ENCODE measurements at regions not wholly inside any gene's neighbourhood (a gene's known extent, or its start where the extent isn't known, plus 50 kb on each side); places are given as distances from the start of the nearest gene placed in this dataset.
"Not testable (repeated sequence)": the region's sequence is repeated elsewhere in the genome, so short reads cannot be mapped to it uniquely, and the experiment has no call there.

GRCh38 chr9:31243386-31243785 lies 1141.1 kb upstream of the ACO1 start:
- DNase-seq (ENCODE audit: low read depth), result no peak

- peak; percentile 32 for DNase-seq (ENCODE audit: low read depth)
These were observed 1136.3 kb upstream of the ACO1 start for GRCh38 chr9:31248156-31248555.

- DNase-seq (ENCODE audit: low read depth), result no peak
These were observed 1133.1 kb upstream of the ACO1 start for GRCh38 chr9:31251386-31251785.

GRCh38 chr9:31253800-31254762 lies 1130.4 kb upstream of the ACO1 start:
- no peak for DNase-seq (ENCODE audit: low read depth)

- DNase-seq (ENCODE audit: low read depth), result no peak
These were observed 1129.2 kb upstream of the ACO1 start for GRCh38 chr9:31255211-31255610.

- no peak for DNase-seq (ENCODE audit: low read depth)
These were observed 1124.6 kb upstream of the ACO1 start for GRCh38 chr9:31259824-31260223.

- no peak for DNase-seq (ENCODE audit: low read depth)
These were observed 1111.8 kb upstream of the ACO1 start for GRCh38 chr9:31272456-31273295.

GRCh38 chr9:31275419-31275818 lies 1109.0 kb upstream of the ACO1 start:
- DNase-seq (ENCODE audit: low read depth), result no peak

- DNase-seq (ENCODE audit: low read depth), result no peak
These were observed 1093.7 kb upstream of the ACO1 start for GRCh38 chr9:31290731-31291130.

- DNase-seq (ENCODE audit: low read depth), result no peak
These were observed 1081.6 kb upstream of the ACO1 start for GRCh38 chr9:31302620-31303418.

GRCh38 chr9:31304576-31304975 lies 1079.9 kb upstream of the ACO1 start:
- peak; percentile 94 for DNase-seq (ENCODE audit: low read depth)

- DNase-seq (ENCODE audit: low read depth), result peak; percentile 2
These were observed 1070.2 kb upstream of the ACO1 start for GRCh38 chr9:31314241-31314640.

GRCh38 chr9:31320494-31320893 lies 1063.9 kb upstream of the ACO1 start:
- no peak for DNase-seq (ENCODE audit: low read depth)

GRCh38 chr9:31321256-31321655 lies 1063.2 kb upstream of the ACO1 start:
- no peak for DNase-seq (ENCODE audit: low read depth)

GRCh38 chr9:31321686-31322085 lies 1062.8 kb upstream of the ACO1 start:
- no peak for DNase-seq (ENCODE audit: low read depth)

- no peak for DNase-seq (ENCODE audit: low read depth)
These were observed 1060.6 kb upstream of the ACO1 start for GRCh38 chr9:31323726-31324444.

- DNase-seq (ENCODE audit: low read depth), result no peak
These were observed 1058.7 kb upstream of the ACO1 start for GRCh38 chr9:31325778-31326177.

GRCh38 chr9:31326883-31327282 lies 1057.6 kb upstream of the ACO1 start:
- not testable (repeated sequence) for DNase-seq (ENCODE audit: low read depth)

- no peak for DNase-seq (ENCODE audit: low read depth)
These were observed 1049.5 kb upstream of the ACO1 start for GRCh38 chr9:31334837-31335528.

GRCh38 chr9:31335529-31336234 lies 1048.8 kb upstream of the ACO1 start:
- no peak for DNase-seq (ENCODE audit: low read depth)

All from amniotic epithelial cell (primary cell).